ENCODE measurements at regions not wholly inside any gene's neighbourhood (a gene's known extent, or its start where the extent isn't known, plus 50 kb on each side); places are given as distances from the start of the nearest gene placed in this dataset.

- H3K9me3 ChIP-seq (ENCODE audit: low read length) = no peaks in the 10 kb centered on the region
- no peak overlapping the region for H3K9ac ChIP-seq (ENCODE audit: low read length)
- no peak overlapping the region for H2AFZ ChIP-seq (ENCODE audit: low read depth, low read length)
- no peak overlapping the region for H3K4me3 ChIP-seq (ENCODE audit: low read length)
- no peaks in the 10 kb centered on the region for H3K79me2 ChIP-seq (replicated peaks; ENCODE audit: insufficient read depth, low read length)
- H3K9me2 ChIP-seq (ENCODE audit: insufficient read depth, low read length) = no peaks in the 10 kb centered on the region
- H4K20me1 ChIP-seq (ENCODE audit: insufficient read depth) = no peaks in the 10 kb centered on the region
- no peak overlapping the region for H3K27ac ChIP-seq (ENCODE audit: low read length)
- H3K27me3 ChIP-seq (ENCODE audit: insufficient read depth, low read depth, low read length) = no peaks in the 10 kb centered on the region
- no peak overlapping the region for H3K4me2 ChIP-seq (ENCODE audit: low read length)
- TF ChIP-seq MXI1 (conservative IDR thresholded peaks at IDR 0.05; ENCODE audit: poor library complexity, severe bottlenecking) (no peak), EP300 (conservative IDR thresholded peaks at IDR 0.05; ENCODE audit: poor library complexity, severe bottlenecking) (no peak)
- H3F3A ChIP-seq (ENCODE audit: insufficient read depth, low read length, poor library complexity, severe bottlenecking) = no peaks in the 10 kb centered on the region
- no peaks in the 10 kb centered on the region for H3K36me3 ChIP-seq (ENCODE audit: insufficient read depth, low read length)
Observed at GRCh38 chr1:102655034-102655433, 453.3 kb downstream of the COL11A1 start.

GRCh38 chr1:102640872-102641271, 467.4 kb downstream of the COL11A1 start:
- Histone ChIP-seq H3K9me3 (ENCODE audit: low read length) (no peaks in the 10 kb centered on the region), H3K4me3 (ENCODE audit: low read length) (no peak overlapping the region), H3K36me3 (ENCODE audit: insufficient read depth, low read length) (no peaks in the 10 kb centered on the region), H3K4me2 (ENCODE audit: low read length) (no peak overlapping the region), H3K27ac (ENCODE audit: low read length) (no peak overlapping the region), H2AFZ (ENCODE audit: low read depth, low read length) (no peak overlapping the region), H3K27me3 (ENCODE audit: insufficient read depth, low read depth, low read length) (no peaks in the 10 kb centered on the region), H3K9ac (ENCODE audit: low read length) (no peak overlapping the region), H3K9me2 (ENCODE audit: insufficient read depth, low read length) (no peaks in the 10 kb centered on the region), H3F3A (ENCODE audit: insufficient read depth, low read length, poor library complexity, severe bottlenecking) (no peaks in the 10 kb centered on the region), H3K79me2 (replicated peaks; ENCODE audit: insufficient read depth, low read length) (no peaks in the 10 kb centered on the region), H4K20me1 (ENCODE audit: insufficient read depth) (no peaks in the 10 kb centered on the region)
- TF ChIP-seq MXI1 (conservative IDR thresholded peaks at IDR 0.05; ENCODE audit: poor library complexity, severe bottlenecking) (no peak), EP300 (conservative IDR thresholded peaks at IDR 0.05; ENCODE audit: poor library complexity, severe bottlenecking) (no peak), RAD21 (conservative IDR thresholded peaks at IDR 0.05) (no peak), SMC3 (conservative IDR thresholded peaks at IDR 0.05; ENCODE audit: poor library complexity) (no peak), CTCF (IDR thresholded peaks at IDR 0.05; ENCODE audit: poor library complexity, severe bottlenecking) (no peak), POLR2AphosphoS5 (IDR thresholded peaks at IDR 0.05) (no peak)

- no peaks in the 10 kb centered on the region for H3K27me3 ChIP-seq (ENCODE audit: insufficient read depth, low read depth, low read length)
- no peak overlapping the region for H3K4me2 ChIP-seq (ENCODE audit: low read length)
- TF ChIP-seq RAD21 (conservative IDR thresholded peaks at IDR 0.05) (no peak), EP300 (conservative IDR thresholded peaks at IDR 0.05; ENCODE audit: poor library complexity, severe bottlenecking) (no peak)
- no peak overlapping the region for H3K27ac ChIP-seq (ENCODE audit: low read length)
- H3K9ac ChIP-seq (ENCODE audit: low read length) = no peak overlapping the region
- no peaks in the 10 kb centered on the region for H3K36me3 ChIP-seq (ENCODE audit: insufficient read depth, low read length)
- H3K79me2 ChIP-seq (replicated peaks; ENCODE audit: insufficient read depth, low read length) = no peaks in the 10 kb centered on the region
- H4K20me1 ChIP-seq (ENCODE audit: insufficient read depth) = no peaks in the 10 kb centered on the region
- no peak overlapping the region for H3K4me3 ChIP-seq (ENCODE audit: low read length)
- H3K9me2 ChIP-seq (ENCODE audit: insufficient read depth, low read length) = no peaks in the 10 kb centered on the region
- H2AFZ ChIP-seq (ENCODE audit: low read depth, low read length) = no peak overlapping the region
- no peaks in the 10 kb centered on the region for H3F3A ChIP-seq (ENCODE audit: insufficient read depth, low read length, poor library complexity, severe bottlenecking)
- no peaks in the 10 kb centered on the region for H3K9me3 ChIP-seq (ENCODE audit: low read length)
Observed at GRCh38 chr1:102640312-102640711, 468.0 kb downstream of the COL11A1 start.

GRCh38 chr1:102631691-102632090, 476.6 kb downstream of the COL11A1 start:
- Histone ChIP-seq H3K36me3 (ENCODE audit: insufficient read depth, low read length) (no peaks in the 10 kb centered on the region), H3K27ac (ENCODE audit: low read length) (no peak overlapping the region), H3K4me2 (ENCODE audit: low read length) (no peak overlapping the region), H4K20me1 (ENCODE audit: insufficient read depth) (no peaks in the 10 kb centered on the region), H3F3A (ENCODE audit: insufficient read depth, low read length, poor library complexity, severe bottlenecking) (peaks cover 8% of the 10 kb centered on the region), H3K27me3 (ENCODE audit: insufficient read depth, low read depth, low read length) (no peaks in the 10 kb centered on the region), H3K9ac (ENCODE audit: low read length) (no peak overlapping the region), H2AFZ (ENCODE audit: low read depth, low read length) (no peak overlapping the region), H3K9me2 (ENCODE audit: insufficient read depth, low read length) (no peaks in the 10 kb centered on the region), H3K79me2 (replicated peaks; ENCODE audit: insufficient read depth, low read length) (no peaks in the 10 kb centered on the region), H3K4me3 (ENCODE audit: low read length) (no peak overlapping the region), H3K9me3 (ENCODE audit: low read length) (no peaks in the 10 kb centered on the region)
- TF ChIP-seq EZH2 (IDR thresholded peaks at IDR 0.05; ENCODE audit: borderline replicate concordance, insufficient read depth, low read length, poor library complexity, severe bottlenecking) (no peak), POLR2AphosphoS5 (IDR thresholded peaks at IDR 0.05) (no peak), SMC3 (conservative IDR thresholded peaks at IDR 0.05; ENCODE audit: poor library complexity) (no peak), TAF1 (IDR thresholded peaks at IDR 0.05; ENCODE audit: low read depth) (no peak), CTCF (IDR thresholded peaks at IDR 0.05; ENCODE audit: poor library complexity, severe bottlenecking) (no peak), RAD21 (conservative IDR thresholded peaks at IDR 0.05) (no peak), REST (IDR thresholded peaks at IDR 0.05; ENCODE audit: borderline replicate concordance) (no peak), MXI1 (conservative IDR thresholded peaks at IDR 0.05; ENCODE audit: poor library complexity, severe bottlenecking) (no peak), EP300 (conservative IDR thresholded peaks at IDR 0.05; ENCODE audit: poor library complexity, severe bottlenecking) (no peak)

Data from neural cell (in vitro differentiated cells).